Common myeloid progenitor, CD34-positive (primary cell): ENCODE measurements at regions not wholly inside any gene's neighbourhood (a gene's known extent, or its start where the extent isn't known, plus 50 kb on each side); places are given as distances from the start of the nearest gene placed in this dataset.

Experiments
- CTCF ChIA-PET: fragments of 350-600 bp; sonication (Branson Sonifier 250); formaldehyde crosslinking; loops from one replicate; lab custom pipeline; 2021; ENCODE audit warnings: antibody characterized with exemption; lab: Charles Lee
- POLR2A ChIA-PET: fragments of 350-600 bp; sonication (Branson Sonifier 250); formaldehyde crosslinking; loops from one replicate; lab custom pipeline; 2021; ENCODE audit warnings: antibody characterized with exemption; lab: Charles Lee
- DNase-seq, 3 donors: peaks; one replicate each; pipeline versions ENCODE4 v3.0.0 to v3.0.0-alpha.2; 2013
- H3K27ac ChIP-seq, 2 experiments: 1 replicate in 1 of 2; 2 replicates in 1 of 2; pipeline ENCODE4 v1.7.0; 2013; ENCODE audit warnings: inconsistent platforms in 2 of 2, low read length in 2 of 2, mild to moderate bottlenecking in 2 of 2, low read depth in 1 of 2, moderate library complexity in 1 of 2; ENCODE audit not compliant: severe bottlenecking in 2 of 2, insufficient read depth in 1 of 2, poor library complexity in 1 of 2
- H3K27me3 ChIP-seq, 5 experiments: replicated peaks in 2 of 5; 1 replicate in 3 of 5; 2 replicates in 2 of 5; pipeline versions ENCODE4 v1.6.1 to v1.7.0; 2013; ENCODE audit warnings: low read length in 4 of 5, mild to moderate bottlenecking in 2 of 5, moderate library complexity in 2 of 5, inconsistent platforms in 1 of 5; ENCODE audit not compliant: insufficient read depth in 5 of 5, control insufficient read depth in 4 of 5
- H3K36me3 ChIP-seq, 4 experiments: 1 replicate in 2 of 4; 2 replicates in 2 of 4; pipeline versions ENCODE4 v1.6.1 to v1.7.0; 2013; ENCODE audit warnings: low read length in 3 of 4, control low read depth in 1 of 4, mild to moderate bottlenecking in 1 of 4; ENCODE audit not compliant: control insufficient read depth in 4 of 4, insufficient read depth in 4 of 4
- H3K4me1 ChIP-seq, 4 experiments: 1 replicate in 3 of 4; 2 replicates in 1 of 4; pipeline versions ENCODE4 v1.6.1 to v1.7.1; 2013; ENCODE audit warnings: low read length in 3 of 4, mild to moderate bottlenecking in 3 of 4, control low read depth in 1 of 4, inconsistent platforms in 1 of 4, moderate library complexity in 1 of 4; ENCODE audit not compliant: control insufficient read depth in 4 of 4, insufficient read depth in 4 of 4; ENCODE audit errors: control extremely low read depth in 1 of 4
- H3K4me3 ChIP-seq, 7 experiments: 1 replicate in 4 of 7; 2 replicates in 3 of 7; pipeline versions ENCODE4 v1.5.1 to v1.7.0; 2013; ENCODE audit warnings: mild to moderate bottlenecking in 7 of 7, low read length in 6 of 7, moderate library complexity in 6 of 7, inconsistent platforms in 2 of 7, low read depth in 2 of 7, control low read depth in 1 of 7; ENCODE audit not compliant: insufficient read depth in 4 of 7, control insufficient read depth in 1 of 7; ENCODE audit errors: extremely low read depth in 1 of 7
- H3K9me3 ChIP-seq, 5 experiments: 1 replicate in 4 of 5; 2 replicates in 1 of 5; pipeline versions ENCODE4 v1.6.1 to v1.7.1; 2013; ENCODE audit warnings: low read length in 4 of 5, mild to moderate bottlenecking in 2 of 5, inconsistent platforms in 1 of 5, low read depth in 1 of 5, moderate library complexity in 1 of 5; ENCODE audit not compliant: control insufficient read depth in 4 of 5, insufficient read depth in 2 of 5; ENCODE audit errors: control extremely low read depth in 1 of 5
- WGBS: methylation state at CpG from one replicate; pipeline ENCODE4 v1.1.5; 2013; ENCODE audit not compliant: insufficient coverage; 5-methylcytosine and 5-hydroxymethylcytosine counted together

DNA sequence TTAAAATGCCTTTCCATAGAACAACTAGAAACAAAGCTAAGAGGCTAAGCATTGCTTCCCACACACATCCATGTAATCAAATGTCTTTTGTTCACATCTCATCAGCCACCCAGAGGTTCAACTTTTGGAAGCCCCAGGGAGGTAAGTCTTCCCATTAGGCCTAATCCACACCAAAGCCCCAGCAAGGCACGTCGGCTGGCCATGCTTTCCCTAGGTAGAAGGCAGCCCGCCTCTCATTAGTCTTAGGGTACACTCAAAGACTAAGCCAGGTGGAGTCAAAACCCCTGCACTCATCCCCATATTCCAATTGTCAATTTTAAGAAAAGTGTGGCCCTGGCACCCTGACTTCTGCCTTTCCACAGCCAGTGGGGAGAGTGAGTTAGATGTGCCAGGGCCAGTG lies 87.9 kb downstream of the ATPSCKMT start:
- 85% methylated on average over 3 of the region's 3 CpGs for WGBS
- no peak overlapping the region for H3K4me3 ChIP-seq
- ChIA-PET CTCF (no interaction called here), POLR2A (no interaction called here)
- DNase-seq: no peak
- no peaks in the 10 kb centered on the region for H3K36me3 ChIP-seq
- no peaks in the 10 kb centered on the region for H3K4me1 ChIP-seq
- peaks cover 0 to 4% (median 3%) of the 10 kb centered on the region in 5 experiments for H3K9me3 ChIP-seq
- H3K27me3 ChIP-seq: peaks cover 0 to 10% (median 0%) of the 10 kb centered on the region in 5 experiments
- no peak overlapping the region for H3K27ac ChIP-seq

DNA sequence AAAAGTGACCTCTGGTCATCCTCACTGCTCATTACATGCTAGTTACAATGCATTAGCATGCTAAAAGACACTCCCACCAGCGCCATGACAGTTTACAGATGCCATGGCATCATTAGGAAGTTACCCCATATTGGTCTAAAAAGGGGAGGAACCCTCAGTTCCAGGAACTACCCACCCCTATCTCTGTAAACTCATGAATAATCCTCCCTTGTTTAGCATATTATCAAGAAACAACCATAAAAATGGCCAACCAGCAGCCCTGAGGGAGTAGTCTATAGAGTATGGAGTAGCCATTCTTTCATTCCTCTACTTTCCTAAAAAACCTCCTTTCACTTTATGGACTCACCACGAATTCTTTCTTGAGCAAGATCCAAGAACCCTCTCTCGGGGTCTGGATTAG lies 89.4 kb downstream of the ATPSCKMT start:
- DNase-seq: no peak

DNA sequence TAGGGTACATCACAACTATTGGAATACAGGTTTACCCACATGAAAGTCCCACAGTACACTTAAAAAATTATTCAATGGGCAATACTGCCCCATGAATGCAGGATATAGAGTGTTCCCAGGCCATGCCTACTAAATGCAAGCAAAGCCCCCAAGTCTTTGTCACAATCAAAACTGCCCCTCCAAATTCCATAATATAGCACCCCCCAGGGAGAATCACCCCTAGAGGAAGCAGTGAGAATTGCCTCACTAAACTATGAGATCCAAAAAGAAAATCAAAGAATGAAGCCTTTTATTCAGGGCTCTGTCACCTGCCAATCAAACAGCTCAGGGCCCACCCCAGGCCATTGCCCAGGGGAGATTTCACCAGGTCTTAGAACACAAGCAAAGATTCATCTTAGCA lies 90.8 kb downstream of the ATPSCKMT start:
- Histone ChIP-seq H3K27ac (no peak overlapping the region), H3K36me3 (no peaks in the 10 kb centered on the region), H3K4me1 (no peaks in the 10 kb centered on the region), H3K4me3 (no peak overlapping the region), H3K27me3 (peaks cover 0 to 10% (median 0%) of the 10 kb centered on the region in 5 experiments), H3K9me3 (no peaks in the 10 kb centered on the region)
- no peak for DNase-seq
- ChIA-PET POLR2A (no interaction called here), CTCF (no interaction called here)

More for the DNA sequence above, 89.4 kb downstream of the ATPSCKMT start:
- no peaks in the 10 kb centered on the region for H3K36me3 ChIP-seq
- ChIA-PET POLR2A (no interaction called here), CTCF (no interaction called here)
- peaks cover 0 to 4% (median 0%) of the 10 kb centered on the region in 5 experiments for H3K9me3 ChIP-seq
- H3K27ac ChIP-seq: no peak overlapping the region
- WGBS: 96% methylated on average over 3 of the region's 3 CpGs
- H3K4me3 ChIP-seq: no peak overlapping the region
- no peaks in the 10 kb centered on the region for H3K4me1 ChIP-seq
- H3K27me3 ChIP-seq: peaks cover 0 to 10% (median 0%) of the 10 kb centered on the region in 5 experiments

DNA sequence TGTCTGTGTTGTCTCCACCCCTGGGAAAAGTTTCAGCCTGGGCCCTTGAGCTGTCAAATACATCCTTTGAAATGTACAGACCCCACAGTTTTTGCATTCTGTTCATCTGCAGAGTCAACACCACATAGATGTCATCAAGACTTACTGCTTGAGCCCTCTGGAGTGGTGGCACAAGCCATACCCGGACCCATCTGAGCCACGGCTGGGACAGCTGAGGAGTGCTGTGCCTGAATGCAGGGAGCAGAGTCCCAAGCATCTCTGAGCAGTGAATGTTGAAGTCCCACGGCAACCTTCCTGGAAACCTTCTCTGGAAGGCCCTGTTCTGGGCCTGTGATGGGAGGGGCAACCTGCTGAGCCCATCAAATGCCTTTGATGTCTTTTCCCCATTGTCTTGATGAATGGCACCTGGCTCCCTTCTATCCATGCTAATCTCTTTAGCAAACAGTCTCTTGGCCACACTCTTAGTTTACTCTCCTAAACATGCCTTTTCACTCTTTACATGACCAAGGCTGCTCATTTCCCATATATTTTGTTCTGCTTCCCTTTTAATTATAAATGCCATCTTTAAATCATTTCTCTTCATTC lies 92.5 kb downstream of the ATPSCKMT start:
- POLR2A ChIA-PET: no interaction called here
- DNase-seq: no peak
- Histone ChIP-seq H3K4me3 (no peak overlapping the region), H3K9me3 (no peaks in the 10 kb centered on the region), H3K36me3 (no peaks in the 10 kb centered on the region), H3K27ac (no peak overlapping the region), H3K4me1 (no peaks in the 10 kb centered on the region), H3K27me3 (peaks cover 0 to 6% (median 0%) of the 10 kb centered on the region in 5 experiments)
- CTCF ChIA-PET: no interaction called here
- 55% methylated on average over 3 of the region's 3 CpGs for WGBS

DNA sequence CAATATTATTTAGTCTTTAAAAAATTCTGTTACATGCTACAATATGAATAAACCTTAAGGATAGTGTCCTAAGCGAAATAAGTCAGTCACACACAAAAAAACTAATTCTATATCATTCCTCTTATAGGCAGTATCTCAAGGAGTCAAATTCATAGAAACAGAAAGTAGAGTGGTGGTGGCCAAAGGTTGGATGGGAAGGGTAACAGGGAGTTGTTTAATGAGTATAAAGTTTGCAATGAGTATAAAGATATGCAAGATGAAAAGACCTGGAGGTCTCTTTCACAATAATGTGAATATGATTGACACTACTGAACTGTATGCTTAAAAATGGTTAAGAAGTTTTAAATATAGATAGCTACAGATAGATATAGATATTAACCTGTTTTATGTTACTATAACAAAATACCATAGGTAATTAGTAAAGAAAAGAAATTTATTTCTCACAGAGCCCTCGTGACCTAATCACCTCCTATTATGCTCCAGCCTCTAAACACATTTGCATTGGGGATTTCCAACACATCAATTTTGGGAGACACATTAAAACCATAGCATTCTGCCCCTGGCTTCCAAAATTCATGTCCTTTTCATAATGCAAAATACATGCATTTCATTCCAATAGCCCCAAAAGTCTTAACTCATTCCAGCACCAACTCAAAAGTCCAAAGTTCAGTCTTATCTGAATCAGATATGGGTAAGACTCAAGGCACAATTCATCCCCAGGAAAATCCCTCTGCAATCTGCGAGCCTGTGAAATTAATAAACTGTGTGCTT lies 93.6 kb downstream of the ATPSCKMT start:
- Histone ChIP-seq H3K27me3 (peaks cover 0 to 4% (median 0%) of the 10 kb centered on the region in 5 experiments), H3K9me3 (no peaks in the 10 kb centered on the region), H3K4me3 (no peak overlapping the region), H3K36me3 (no peaks in the 10 kb centered on the region), H3K27ac (no peak overlapping the region), H3K4me1 (no peaks in the 10 kb centered on the region)
- WGBS: 100% methylated on average over 2 of the region's 3 CpGs
- ChIA-PET CTCF (no interaction called here), POLR2A (no interaction called here)
- DNase-seq: no peak

DNA sequence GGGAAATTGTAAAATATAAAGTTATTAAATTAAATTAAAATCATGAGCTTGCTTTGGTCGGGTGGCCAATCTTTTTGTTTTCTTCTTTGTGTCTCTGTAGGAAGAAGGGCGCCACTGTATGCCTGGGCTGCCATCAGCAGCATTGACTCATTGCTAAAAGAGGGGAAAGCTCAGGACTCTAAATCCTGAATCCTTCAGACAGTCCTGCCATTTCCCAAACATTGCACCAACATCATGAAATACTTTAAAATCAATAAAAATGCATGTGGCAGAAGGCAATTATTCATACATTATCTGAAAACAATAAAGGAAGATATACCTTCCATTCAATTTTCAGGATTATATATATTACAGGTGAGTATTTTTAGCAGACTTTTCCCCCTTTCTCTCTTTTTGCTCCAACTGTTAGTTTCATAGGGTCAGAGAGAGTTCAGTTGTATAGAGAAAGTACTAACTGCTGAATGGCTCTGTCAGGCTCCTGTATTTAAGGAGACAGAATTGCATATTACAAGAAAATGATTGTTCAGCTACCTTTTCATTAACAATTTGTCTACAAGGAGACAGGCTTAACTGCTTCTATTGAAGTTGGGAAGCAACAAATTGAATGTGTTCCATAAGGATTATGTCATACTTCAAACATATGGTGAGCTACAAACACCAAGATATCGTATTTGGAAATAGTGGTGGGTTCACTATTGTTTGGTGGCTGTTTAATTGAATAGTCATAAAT lies 95.7 kb downstream of the ATPSCKMT start:
- Histone ChIP-seq H3K27me3 (peaks cover 0 to under 1% (median 0%) of the 10 kb centered on the region in 5 experiments), H3K4me3 (no peak overlapping the region), H3K36me3 (no peaks in the 10 kb centered on the region), H3K9me3 (no peaks in the 10 kb centered on the region), H3K4me1 (no peaks in the 10 kb centered on the region), H3K27ac (no peak overlapping the region)
- 83% methylated on average over 2 of the region's 3 CpGs for WGBS
- POLR2A ChIA-PET: no interaction called here
- CTCF ChIA-PET: no interaction called here
- DNase-seq: no peak

DNA sequence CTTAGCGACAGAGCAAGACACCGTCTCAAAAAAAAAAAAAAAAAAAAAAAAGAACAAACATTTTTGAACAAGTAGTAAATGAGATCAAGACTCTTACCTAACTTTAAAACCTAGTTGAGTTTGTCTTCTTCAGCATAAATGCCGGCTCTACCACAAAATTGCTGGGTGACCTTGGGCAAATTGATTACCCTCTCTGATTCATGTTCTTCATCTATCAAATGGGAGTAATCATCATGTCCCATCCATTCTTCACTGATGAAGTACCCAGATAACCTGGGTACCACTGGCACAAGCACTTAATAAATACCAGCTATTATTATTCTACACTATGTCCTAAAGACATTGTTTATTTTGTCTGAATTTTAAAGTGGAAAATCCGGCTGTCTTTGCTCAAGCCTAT lies 96.3 kb downstream of the ATPSCKMT start:
- H3K4me1 ChIP-seq: no peaks in the 10 kb centered on the region
- H3K36me3 ChIP-seq: no peaks in the 10 kb centered on the region
- 80% methylated on average over 1 of the region's 4 CpGs for WGBS
- CTCF ChIA-PET: no interaction called here
- POLR2A ChIA-PET: no interaction called here
- no peak overlapping the region for H3K4me3 ChIP-seq
- H3K27ac ChIP-seq: no peak overlapping the region
- no peak for DNase-seq
- no peaks in the 10 kb centered on the region for H3K27me3 ChIP-seq
- no peaks in the 10 kb centered on the region for H3K9me3 ChIP-seq
